ENCODE measurements at regions not wholly inside any gene's neighbourhood (a gene's known extent, or its start where the extent isn't known, plus 50 kb on each side); places are given as distances from the start of the nearest gene placed in this dataset.

DNA sequence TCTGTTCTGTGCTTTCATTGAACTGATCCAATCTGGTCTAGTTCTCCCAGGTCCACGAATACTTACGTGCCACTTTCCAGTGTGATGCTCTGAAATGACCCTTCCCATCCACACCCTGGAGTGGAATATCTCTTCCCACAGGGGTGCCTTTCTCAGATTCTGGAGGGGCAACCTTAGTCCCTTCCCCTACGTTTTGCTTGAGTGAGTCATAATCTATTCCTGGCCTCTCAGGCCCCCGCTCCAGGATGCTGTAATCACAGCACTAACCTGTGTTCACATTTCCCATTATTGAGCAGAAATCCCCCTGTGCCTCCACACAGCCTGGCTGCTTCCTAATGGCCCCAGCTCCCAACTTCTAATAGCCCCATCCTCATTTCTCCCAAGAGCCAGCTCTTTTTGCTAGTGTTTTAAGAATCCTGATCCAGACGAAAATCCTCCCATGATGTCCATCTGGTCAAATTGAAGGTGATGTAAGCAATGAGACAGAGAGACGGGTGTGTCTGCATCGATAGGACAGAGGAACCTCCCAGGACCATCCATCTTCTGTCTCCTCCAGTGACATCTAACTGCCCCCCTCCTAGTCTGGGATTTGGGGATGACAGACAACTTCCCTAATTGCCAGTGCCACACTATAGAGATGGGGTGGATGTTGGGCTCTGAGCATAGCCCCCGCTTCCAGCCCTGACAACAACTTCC lies 164.0 kb upstream of the MAF start:
- DNase-seq (ENCODE audit: extremely low spot score), result no peak
- WGBS, result 78% methylated on average over 8 of the region's 8 CpGs

DNA sequence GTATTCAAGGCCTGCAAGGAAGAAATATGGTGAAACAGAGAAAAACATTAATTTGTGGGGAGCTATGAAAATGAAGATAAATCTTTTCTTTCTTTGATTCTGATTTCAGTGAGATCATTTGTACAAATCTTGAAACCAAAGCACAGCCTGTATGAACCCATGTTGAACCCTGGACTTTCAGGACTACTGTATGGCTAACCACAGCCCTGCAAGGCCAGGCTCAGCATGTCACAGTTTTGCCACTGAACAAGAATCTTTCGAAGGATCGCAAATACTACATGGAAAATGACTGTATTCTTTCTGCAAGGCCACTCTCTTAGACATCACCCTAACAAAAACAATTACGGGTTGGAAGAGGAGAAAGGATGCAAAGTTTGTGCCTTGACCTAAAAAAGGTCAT lies 161.7 kb upstream of the MAF start:
- Histone ChIP-seq H3K27ac (ENCODE audit: low read depth) (no peak overlapping the region), H3K4me3 (ENCODE audit: low read depth, low read length) (no peak overlapping the region), H3K36me3 (ENCODE audit: insufficient read depth) (no peaks in the 10 kb centered on the region), H3K4me1 (ENCODE audit: insufficient read depth) (peaks cover 2% of the 10 kb centered on the region)
- DNase-seq (ENCODE audit: extremely low spot score), result no peak
- WGBS, result 95% methylated on average over 3 of the region's 3 CpGs

More for the DNA sequence above, 164.0 kb upstream of the MAF start:
- no peaks in the 10 kb centered on the region for H3K36me3 ChIP-seq (ENCODE audit: insufficient read depth)
- H3K4me3 ChIP-seq (ENCODE audit: low read depth, low read length), result no peak overlapping the region
- peaks cover 3% of the 10 kb centered on the region for H3K4me1 ChIP-seq (ENCODE audit: insufficient read depth)
- H3K27ac ChIP-seq (ENCODE audit: low read depth), result no peak overlapping the region

DNA sequence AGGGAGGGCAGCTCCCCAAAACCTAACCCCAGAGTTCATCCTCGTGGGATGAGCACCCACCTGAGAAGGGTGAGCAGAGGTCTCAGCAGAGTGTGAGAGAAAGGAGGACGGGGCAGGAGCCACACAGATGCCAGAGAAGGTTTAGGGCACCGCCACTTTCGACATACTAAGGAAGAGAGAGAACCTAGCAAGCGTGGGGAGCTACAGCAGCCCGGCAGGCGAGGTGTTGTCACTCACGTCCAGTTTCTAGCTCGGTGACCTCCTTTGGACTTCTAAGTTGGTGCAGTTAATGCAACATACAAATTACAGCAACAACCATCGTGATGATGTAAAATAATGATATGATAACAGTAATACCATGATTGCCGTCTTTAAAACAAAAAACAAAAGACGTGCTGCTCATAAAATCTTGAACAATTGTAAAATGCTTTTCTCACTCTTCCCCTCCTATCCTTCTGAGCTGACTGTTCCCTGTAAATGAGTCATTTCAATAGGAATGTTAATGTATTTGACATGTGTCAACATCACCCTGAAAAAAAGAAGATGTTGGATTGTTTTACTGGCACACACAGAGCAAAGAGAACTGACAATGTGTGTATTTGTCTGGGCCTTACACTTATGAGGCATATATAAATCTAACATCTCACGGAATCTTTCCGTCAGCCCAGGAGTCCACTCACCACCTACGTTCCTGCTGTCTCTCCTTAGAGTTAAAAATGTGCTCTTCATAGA lies 158.2 kb upstream of the MAF start:
- DNase-seq (ENCODE audit: extremely low spot score), result no peak
- 86% methylated on average over 15 of the region's 15 CpGs for WGBS
- H3K27ac ChIP-seq (ENCODE audit: low read depth), result no peak overlapping the region
- H3K4me3 ChIP-seq (ENCODE audit: low read depth, low read length), result no peak overlapping the region
- H3K4me1 ChIP-seq (ENCODE audit: insufficient read depth), result no peaks in the 10 kb centered on the region
- no peaks in the 10 kb centered on the region for H3K36me3 ChIP-seq (ENCODE audit: insufficient read depth)

DNA sequence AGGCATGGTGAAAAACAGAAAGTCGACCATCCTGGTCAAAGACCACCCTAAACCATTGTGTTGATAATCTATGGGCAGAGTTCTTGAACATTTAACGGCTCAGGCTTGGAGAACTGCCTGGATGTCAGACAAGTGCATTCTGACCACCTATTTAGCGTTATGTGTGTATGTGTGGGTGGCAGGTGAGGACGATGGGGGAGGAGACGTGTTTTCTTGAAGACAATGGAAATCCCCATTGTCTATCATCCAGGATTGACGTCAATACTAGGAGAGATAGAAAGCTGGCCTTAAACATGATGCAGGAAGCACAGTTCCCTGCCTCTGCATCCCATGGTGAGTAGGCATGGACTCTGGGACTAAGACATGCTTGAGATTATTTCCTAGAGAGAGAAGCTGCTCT lies 157.4 kb upstream of the MAF start:
- Histone ChIP-seq H3K4me1 (ENCODE audit: insufficient read depth) (no peaks in the 10 kb centered on the region), H3K27ac (ENCODE audit: low read depth) (no peak overlapping the region), H3K36me3 (ENCODE audit: insufficient read depth) (no peaks in the 10 kb centered on the region), H3K4me3 (ENCODE audit: low read depth, low read length) (no peak overlapping the region)
- no peak for DNase-seq (ENCODE audit: extremely low spot score)
- 95% methylated on average over 6 of the region's 6 CpGs for WGBS

DNA sequence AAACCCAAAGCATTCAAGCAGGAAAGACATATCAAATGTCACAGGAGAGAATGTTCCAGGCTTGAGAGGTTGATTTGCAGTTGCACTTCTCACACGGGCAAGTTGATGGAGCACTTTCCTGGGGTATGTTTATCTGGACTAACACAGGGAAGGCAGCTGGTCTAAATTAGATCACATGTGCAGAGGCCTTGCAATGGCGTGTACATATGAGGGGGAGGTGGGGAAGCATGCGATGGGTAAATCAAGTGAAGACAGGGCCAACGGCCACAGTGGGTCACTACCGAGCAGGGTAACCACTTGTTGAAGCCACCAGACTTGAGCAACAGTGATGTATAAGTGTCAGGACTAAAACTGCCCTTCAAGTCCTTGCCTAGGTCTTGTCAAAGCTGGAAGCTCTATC lies 156.6 kb upstream of the MAF start:
- no peaks in the 10 kb centered on the region for H3K4me1 ChIP-seq (ENCODE audit: insufficient read depth)
- H3K4me3 ChIP-seq (ENCODE audit: low read depth, low read length), result no peak overlapping the region
- 91% methylated on average over 5 of the region's 5 CpGs for WGBS
- no peak overlapping the region for H3K27ac ChIP-seq (ENCODE audit: low read depth)
- H3K36me3 ChIP-seq (ENCODE audit: insufficient read depth), result no peaks in the 10 kb centered on the region
- DNase-seq (ENCODE audit: extremely low spot score), result no peak

DNA sequence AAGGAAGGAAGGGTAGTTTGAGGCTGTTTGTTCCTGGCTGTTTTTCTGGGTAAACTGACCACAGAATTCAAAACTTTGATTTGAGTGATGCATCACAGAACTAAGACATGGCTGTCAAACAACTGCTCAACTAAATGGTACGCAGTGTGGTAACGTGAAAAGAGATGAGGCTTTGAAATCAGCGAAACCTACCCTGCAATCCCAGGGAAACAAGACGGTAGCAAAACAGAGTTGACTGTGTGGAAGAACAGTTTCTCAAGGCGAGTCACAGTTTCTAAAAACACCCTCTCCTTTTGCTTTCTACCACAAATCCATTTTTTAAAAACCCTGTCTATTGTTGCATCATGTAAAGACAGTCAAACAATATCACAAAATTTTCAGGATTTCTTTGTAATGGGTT lies 156.0 kb upstream of the MAF start:
- Histone ChIP-seq H3K27ac (ENCODE audit: low read depth) (no peak overlapping the region), H3K4me1 (ENCODE audit: insufficient read depth) (no peaks in the 10 kb centered on the region), H3K4me3 (ENCODE audit: low read depth, low read length) (no peak overlapping the region), H3K36me3 (ENCODE audit: insufficient read depth) (no peaks in the 10 kb centered on the region)
- WGBS, result 95% methylated on average over 5 of the region's 5 CpGs
- no peak for DNase-seq (ENCODE audit: extremely low spot score)

DNA sequence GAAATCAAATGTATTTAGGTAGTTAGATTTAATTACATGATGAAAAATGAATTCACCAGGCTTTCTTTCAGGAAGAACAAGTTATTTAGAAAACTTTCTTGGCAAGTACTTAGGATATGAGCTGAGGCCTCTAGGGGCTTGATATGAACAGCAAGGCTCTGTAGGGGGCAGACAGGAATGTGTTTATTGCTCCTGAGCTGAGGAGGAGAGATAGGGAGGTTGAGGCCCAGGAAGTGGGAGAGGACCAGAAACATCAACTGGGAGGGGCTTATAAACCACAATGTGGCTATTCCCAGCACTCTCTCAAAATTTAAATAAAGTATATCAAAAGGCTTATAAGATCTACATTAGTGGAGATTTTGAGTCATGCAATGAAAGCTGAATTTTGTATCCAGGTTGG lies 154.0 kb upstream of the MAF start:
- no peak for DNase-seq (ENCODE audit: extremely low spot score)
- H3K36me3 ChIP-seq (ENCODE audit: insufficient read depth), result no peaks in the 10 kb centered on the region
- H3K27ac ChIP-seq (ENCODE audit: low read depth), result no peak overlapping the region
- no peak overlapping the region for H3K4me3 ChIP-seq (ENCODE audit: low read depth, low read length)
- no peaks in the 10 kb centered on the region for H3K4me1 ChIP-seq (ENCODE audit: insufficient read depth)

DNA sequence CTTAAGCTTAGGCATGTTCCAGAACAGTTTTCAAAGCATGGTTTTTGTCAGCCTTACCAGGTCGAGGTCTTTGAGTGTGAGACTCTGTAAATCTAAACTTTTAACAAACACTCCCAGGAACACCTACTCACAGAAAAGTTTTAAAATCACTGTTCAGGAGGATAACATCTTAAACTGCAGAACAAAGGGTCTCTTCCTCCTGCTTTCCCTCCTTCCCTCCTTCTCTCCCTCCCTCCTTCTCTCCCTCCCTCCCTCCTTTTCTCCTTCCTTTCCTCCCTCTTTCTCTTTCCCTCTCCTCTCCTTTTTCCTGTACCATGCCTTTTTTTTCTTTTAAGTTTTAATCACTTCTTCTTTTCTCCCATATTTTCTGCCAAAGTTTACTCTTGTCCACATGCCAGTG lies 153.5 kb upstream of the MAF start:
- no peaks in the 10 kb centered on the region for H3K36me3 ChIP-seq (ENCODE audit: insufficient read depth)
- 22% methylated on average over 1 of the region's 1 CpG for WGBS
- no peak for DNase-seq (ENCODE audit: extremely low spot score)
- H3K27ac ChIP-seq (ENCODE audit: low read depth), result no peak overlapping the region
- no peak overlapping the region for H3K4me3 ChIP-seq (ENCODE audit: low read depth, low read length)
- H3K4me1 ChIP-seq (ENCODE audit: insufficient read depth), result no peaks in the 10 kb centered on the region

DNA sequence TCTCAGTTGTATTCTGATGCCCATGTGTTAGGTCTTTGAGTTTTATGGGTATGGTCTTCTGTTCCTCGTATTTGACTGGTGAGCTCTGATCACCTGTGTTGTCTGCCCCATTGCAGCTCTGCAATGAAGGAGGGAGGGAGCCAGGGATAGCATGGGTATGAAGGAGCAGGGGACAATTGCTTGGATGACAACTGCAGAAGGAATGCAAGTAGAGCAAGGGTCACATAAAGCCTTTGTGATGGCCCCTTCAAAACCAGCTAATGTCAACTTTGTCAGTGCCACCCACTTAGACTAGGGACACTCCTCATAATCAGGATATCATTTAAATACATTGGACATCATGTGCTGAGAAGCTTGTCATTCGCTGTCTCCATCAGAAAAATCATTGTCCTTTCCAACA lies 152.7 kb upstream of the MAF start:
- Histone ChIP-seq H3K27ac (ENCODE audit: low read depth) (no peak overlapping the region), H3K4me3 (ENCODE audit: low read depth, low read length) (no peak overlapping the region), H3K4me1 (ENCODE audit: insufficient read depth) (no peaks in the 10 kb centered on the region), H3K36me3 (ENCODE audit: insufficient read depth) (no peaks in the 10 kb centered on the region)
- 94% methylated on average over 2 of the region's 2 CpGs for WGBS
- no peak for DNase-seq (ENCODE audit: extremely low spot score)

DNA sequence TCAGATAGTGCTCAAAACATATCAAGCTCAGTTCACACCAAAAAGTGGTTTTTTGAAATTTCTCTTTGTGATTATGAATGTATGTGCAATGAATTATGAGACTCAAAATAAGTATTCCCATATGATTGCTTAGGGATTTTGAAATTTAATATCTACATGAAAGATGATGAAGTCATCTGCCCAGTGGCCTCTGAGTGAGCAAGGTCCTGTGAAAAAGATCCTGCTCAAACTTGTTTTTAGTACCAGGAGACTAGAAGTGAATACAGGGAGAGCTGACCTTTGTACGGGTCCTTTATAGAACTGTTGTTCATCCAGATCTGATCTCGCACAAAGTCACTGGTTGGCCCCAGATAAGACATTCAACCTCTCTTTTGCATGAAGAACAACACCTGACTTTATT lies 151.9 kb upstream of the MAF start:
- H3K27ac ChIP-seq (ENCODE audit: low read depth), result no peak overlapping the region
- DNase-seq (ENCODE audit: extremely low spot score), result no peak

DNA sequence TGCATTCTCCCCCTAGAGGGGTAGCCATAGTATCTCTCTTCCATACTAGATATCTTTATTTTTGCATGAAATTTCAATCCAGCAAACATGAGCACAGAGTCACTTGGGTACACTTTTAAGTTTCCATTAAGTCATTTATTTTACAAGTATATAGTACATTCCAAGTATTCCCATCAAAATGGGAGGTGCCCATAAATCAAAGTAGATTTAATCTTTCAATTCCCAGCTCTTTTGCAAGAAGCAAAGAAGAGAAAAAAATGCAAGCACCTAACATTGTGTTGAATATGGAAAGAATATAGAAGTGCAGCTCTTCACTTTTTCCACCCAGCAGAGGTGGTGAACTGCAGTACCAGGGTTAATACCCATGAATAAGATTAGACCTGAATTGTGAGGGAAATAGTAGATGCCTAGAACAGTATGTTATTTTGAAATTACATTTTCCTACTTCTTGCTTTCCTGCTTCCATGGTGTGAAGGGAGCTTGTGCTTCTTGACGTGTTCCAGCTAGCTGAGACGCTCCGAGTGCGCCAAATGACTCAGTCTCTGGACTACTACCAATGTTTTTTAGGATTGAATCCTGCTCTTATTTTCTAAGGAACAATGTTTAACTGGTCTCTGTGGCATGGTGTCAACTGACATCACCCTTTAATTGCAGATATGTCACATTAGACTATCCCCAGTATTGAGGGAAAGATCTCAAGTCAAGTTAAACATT lies 151.1 kb upstream of the MAF start:
- no peak overlapping the region for H3K4me3 ChIP-seq (ENCODE audit: low read depth, low read length)
- WGBS, result 21% methylated on average over 4 of the region's 4 CpGs
- H3K36me3 ChIP-seq (ENCODE audit: insufficient read depth), result no peaks in the 10 kb centered on the region
- no peak overlapping the region for H3K27ac ChIP-seq (ENCODE audit: low read depth)
- H3K4me1 ChIP-seq (ENCODE audit: insufficient read depth), result no peaks in the 10 kb centered on the region
- no peak for DNase-seq (ENCODE audit: extremely low spot score)

More for the DNA sequence above, 151.9 kb upstream of the MAF start:
- WGBS, result 77% methylated on average over 2 of the region's 2 CpGs
- H3K4me3 ChIP-seq (ENCODE audit: low read depth, low read length), result no peak overlapping the region
- no peaks in the 10 kb centered on the region for H3K4me1 ChIP-seq (ENCODE audit: insufficient read depth)
- no peaks in the 10 kb centered on the region for H3K36me3 ChIP-seq (ENCODE audit: insufficient read depth)

DNA sequence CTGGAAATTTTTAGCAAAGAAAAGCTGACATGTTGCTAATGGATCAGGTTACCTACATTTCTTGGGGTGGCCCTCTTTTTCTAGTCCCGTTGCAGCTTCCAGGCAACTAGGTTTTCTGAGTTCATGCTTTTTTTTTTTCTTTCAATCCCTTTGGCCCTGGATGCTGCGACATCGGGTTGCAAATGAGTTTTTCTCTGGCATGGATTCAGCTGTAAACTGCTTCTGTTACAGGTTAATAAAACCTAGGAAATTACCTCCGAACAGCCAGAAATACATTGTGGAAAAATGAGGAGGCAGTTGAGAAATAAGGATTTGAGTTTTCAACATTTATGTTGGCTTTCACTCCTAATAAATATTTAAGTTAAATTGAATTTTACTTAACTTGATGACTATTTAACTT lies 149.8 kb upstream of the MAF start:
- no peaks in the 10 kb centered on the region for H3K36me3 ChIP-seq (ENCODE audit: insufficient read depth)
- no peak overlapping the region for H3K4me3 ChIP-seq (ENCODE audit: low read depth, low read length)
- no peaks in the 10 kb centered on the region for H3K4me1 ChIP-seq (ENCODE audit: insufficient read depth)
- no peak overlapping the region for H3K27ac ChIP-seq (ENCODE audit: low read depth)
- 60% methylated on average over 4 of the region's 4 CpGs for WGBS
- DNase-seq (ENCODE audit: extremely low spot score), result no peak

DNA sequence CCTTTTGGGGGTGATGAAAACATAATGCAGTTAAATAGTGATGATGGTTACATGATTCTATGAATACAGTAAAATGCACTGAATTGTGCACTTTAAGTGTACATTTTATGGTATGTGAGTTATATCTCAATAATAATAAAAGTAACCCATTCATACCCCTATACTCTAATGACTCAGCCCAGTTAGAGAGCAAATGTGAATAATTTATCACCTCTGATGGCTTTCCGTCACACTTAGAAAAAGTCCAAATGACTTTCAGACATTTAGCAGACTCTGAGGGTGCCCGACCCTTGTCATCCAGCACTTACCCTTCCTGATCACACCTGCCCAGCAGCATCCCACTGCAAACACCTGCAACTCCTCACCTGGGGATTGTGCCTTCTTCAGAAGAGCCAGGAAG lies 148.1 kb upstream of the MAF start:
- WGBS, result 95% methylated on average over 2 of the region's 2 CpGs
- Histone ChIP-seq H3K36me3 (ENCODE audit: insufficient read depth) (no peaks in the 10 kb centered on the region), H3K27ac (ENCODE audit: low read depth) (no peak overlapping the region), H3K4me1 (ENCODE audit: insufficient read depth) (no peaks in the 10 kb centered on the region), H3K4me3 (ENCODE audit: low read depth, low read length) (no peak overlapping the region)
- no peak for DNase-seq (ENCODE audit: extremely low spot score)

DNA sequence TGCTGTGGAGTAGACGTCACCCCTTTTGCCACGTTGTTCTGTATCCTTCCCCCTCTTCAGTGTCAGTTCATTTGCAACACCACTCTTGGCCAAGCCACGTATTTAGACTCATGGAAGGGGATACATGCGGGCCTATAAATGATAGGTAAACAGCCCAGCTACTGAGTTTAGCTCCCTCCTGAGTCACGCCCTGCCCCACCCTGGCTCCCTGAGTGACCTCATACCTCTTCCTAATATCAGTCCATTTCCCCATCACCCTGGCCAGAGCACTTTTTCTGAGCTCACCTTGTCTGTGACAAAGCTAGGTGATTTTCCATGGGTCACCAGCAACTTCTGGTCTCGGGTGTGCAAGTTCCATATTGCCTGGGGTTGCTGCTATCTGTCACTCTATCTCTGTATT lies 147.2 kb upstream of the MAF start:
- WGBS, result 90% methylated on average over 6 of the region's 6 CpGs
- no peaks in the 10 kb centered on the region for H3K36me3 ChIP-seq (ENCODE audit: insufficient read depth)
- no peak overlapping the region for H3K4me3 ChIP-seq (ENCODE audit: low read depth, low read length)
- DNase-seq (ENCODE audit: extremely low spot score), result no peak
- H3K27ac ChIP-seq (ENCODE audit: low read depth), result no peak overlapping the region
- no peaks in the 10 kb centered on the region for H3K4me1 ChIP-seq (ENCODE audit: insufficient read depth)

Measured in urinary bladder (tissue), 3 donors.